CD14-positive monocyte (primary cell): ENCODE measurements at regions not wholly inside any gene's neighbourhood (a gene's known extent, or its start where the extent isn't known, plus 50 kb on each side); places are given as distances from the start of the nearest gene placed in this dataset.

ENCODE experiments used
- DNase-seq, 3 donors: peaks; one replicate each; pipeline ENCODE4 v3.0.0-alpha.2; 2011 to 2022
- H2AFZ ChIP-seq: 2 replicates; pipeline ENCODE4 v1.6.0; 2012; ENCODE audit warnings: mild to moderate bottlenecking, low read depth, low read length, inconsistent platforms; ENCODE audit not compliant: insufficient read depth, poor library complexity, severe bottlenecking
- H3K27ac ChIP-seq, 2 donors: 1 replicate in 1 of 2; 2 replicates in 1 of 2; pipeline ENCODE4 v1.5.1; 2012 to 2013; ENCODE audit warnings: low read length in 2 of 2, control low read depth in 1 of 2, inconsistent platforms in 1 of 2, low read depth in 1 of 2, mild to moderate bottlenecking in 1 of 2
- H3K27me3 ChIP-seq, 2 donors: one replicate each; pipeline versions ENCODE4 v1.6.0 to v1.6.1; 2011 to 2013; ENCODE audit warnings: low read length in 2 of 2; ENCODE audit not compliant: control insufficient read depth in 2 of 2, insufficient read depth in 2 of 2
- H3K36me3 ChIP-seq, 2 donors: replicated peaks in 1 of 2; 1 replicate in 1 of 2; 2 replicates in 1 of 2; pipeline versions ENCODE4 v1.5.1 to v1.6.1; 2012 to 2013; ENCODE audit warnings: low read length in 2 of 2, control low read depth in 1 of 2, inconsistent platforms in 1 of 2, mild to moderate bottlenecking in 1 of 2; ENCODE audit not compliant: insufficient read depth in 2 of 2, control insufficient read depth in 1 of 2
- H3K4me1 ChIP-seq, 2 donors: 1 replicate in 1 of 2; 2 replicates in 1 of 2; pipeline versions ENCODE4 v1.5.1 to v1.6.1; 2012 to 2013; ENCODE audit warnings: low read length in 2 of 2, control low read depth in 1 of 2, inconsistent platforms in 1 of 2, mild to moderate bottlenecking in 1 of 2, moderate library complexity in 1 of 2; ENCODE audit not compliant: insufficient read depth in 2 of 2, control insufficient read depth in 1 of 2
- H3K4me2 ChIP-seq: replicated peaks from 2 replicates; pipeline ENCODE3; 2012; ENCODE audit warnings: low read length, moderate library complexity, mild to moderate bottlenecking; ENCODE audit not compliant: poor library complexity, severe bottlenecking; ENCODE audit errors: extremely low read depth
- H3K4me3 ChIP-seq, 3 experiments: fragments of 200-600 bp in 1 of 3; sonication (generic) in 1 of 3; replicated peaks in 1 of 3; 1 replicate in 2 of 3; 2 replicates in 1 of 3; pipeline ENCODE4 v1.5.1; 2011 to 2013; ENCODE audit warnings: low read length in 3 of 3, mild to moderate bottlenecking in 3 of 3, control low read depth in 2 of 3, low read depth in 2 of 3, inconsistent platforms in 1 of 3, moderate library complexity in 1 of 3
- H3K79me2 ChIP-seq: 2 replicates; pipeline ENCODE4 v1.6.0; 2012; ENCODE audit warnings: mild to moderate bottlenecking, control low read depth, inconsistent platforms, low read length, moderate library complexity; ENCODE audit not compliant: insufficient read depth
- H3K9ac ChIP-seq: 2 replicates; pipeline ENCODE4 v1.6.0; 2017; ENCODE audit warnings: low read length, mild to moderate bottlenecking; ENCODE audit not compliant: insufficient read depth, poor library complexity, severe bottlenecking
- H3K9me3 ChIP-seq, 2 donors: replicated peaks in 1 of 2; 1 replicate in 1 of 2; 2 replicates in 1 of 2; pipeline versions ENCODE4 v1.5.1 to v1.6.1; 2012 to 2013; ENCODE audit warnings: low read length in 2 of 2, control low read depth in 1 of 2; ENCODE audit not compliant: control insufficient read depth in 1 of 2, insufficient read depth in 1 of 2
- H4K20me1 ChIP-seq: 2 replicates; pipeline ENCODE4 v1.6.0; 2012; ENCODE audit warnings: mild to moderate bottlenecking, low read length, control low read depth, moderate library complexity; ENCODE audit not compliant: insufficient read depth
- H3K27ac Mint-ChIP-seq, 7 donors: one replicate each; pipeline ENCODE4 v1.8.0; 2020; ENCODE audit warnings: mild to moderate bottlenecking in 7 of 7, mixed read lengths in 7 of 7, moderate library complexity in 6 of 7, inconsistent platforms in 2 of 7
- H3K27me3 Mint-ChIP-seq, 3 donors: one replicate each; pipeline ENCODE4 v1.8.0; 2021 to 2022; ENCODE audit warnings: low read depth in 3 of 3, mild to moderate bottlenecking in 3 of 3, mixed read lengths in 3 of 3, moderate library complexity in 3 of 3, inconsistent platforms in 1 of 3
- H3K36me3 Mint-ChIP-seq, 2 donors: one replicate each; pipeline ENCODE4 v1.8.0; 2020; ENCODE audit warnings: mixed read lengths in 2 of 2, inconsistent platforms in 1 of 2, mild to moderate bottlenecking in 1 of 2
- H3K4me1 Mint-ChIP-seq: one replicate; pipeline ENCODE4 v1.8.0; 2020; ENCODE audit warnings: mild to moderate bottlenecking, mixed read lengths
- H3K4me3 Mint-ChIP-seq, 2 donors: one replicate each; pipeline ENCODE4 v1.8.0; 2020; ENCODE audit warnings: mild to moderate bottlenecking in 2 of 2, mixed read lengths in 2 of 2, moderate library complexity in 1 of 2
- H3K9me3 Mint-ChIP-seq, 7 donors: one replicate each; pipeline ENCODE4 v1.8.0; 2020 to 2022; ENCODE audit warnings: mixed read lengths in 7 of 7, mild to moderate bottlenecking in 6 of 7, moderate library complexity in 6 of 7, inconsistent platforms in 2 of 7
- WGBS: methylation state at CpG from one replicate; pipeline ENCODE4 v1.1.5; 2013; ENCODE audit warnings: missing lambda C conversion rate; ENCODE audit not compliant: insufficient coverage; 5-methylcytosine and 5-hydroxymethylcytosine counted together
- intact Hi-C, 2 donors: fragments of 100-400 bp; cut with micrococcal nuclease; formaldehyde crosslinking; loops; one replicate each; pipeline versions ENCODE4 v1.15.0 to v1.15.1; 2023
- TF ChIP-seq, protein P1 (sequence below): fragments of 200-600 bp; IDR thresholded peaks from one replicate; pipeline ENCODE4 v1.8.0; 2022; ENCODE audit warnings: antibody characterized with exemption, mild to moderate bottlenecking

GRCh38 chr5:8828596-8829322 is 717.1 kb downstream of the SEMA5A start:
- no peaks in the 10 kb centered on the region for H3K36me3 Mint-ChIP-seq

DNA sequence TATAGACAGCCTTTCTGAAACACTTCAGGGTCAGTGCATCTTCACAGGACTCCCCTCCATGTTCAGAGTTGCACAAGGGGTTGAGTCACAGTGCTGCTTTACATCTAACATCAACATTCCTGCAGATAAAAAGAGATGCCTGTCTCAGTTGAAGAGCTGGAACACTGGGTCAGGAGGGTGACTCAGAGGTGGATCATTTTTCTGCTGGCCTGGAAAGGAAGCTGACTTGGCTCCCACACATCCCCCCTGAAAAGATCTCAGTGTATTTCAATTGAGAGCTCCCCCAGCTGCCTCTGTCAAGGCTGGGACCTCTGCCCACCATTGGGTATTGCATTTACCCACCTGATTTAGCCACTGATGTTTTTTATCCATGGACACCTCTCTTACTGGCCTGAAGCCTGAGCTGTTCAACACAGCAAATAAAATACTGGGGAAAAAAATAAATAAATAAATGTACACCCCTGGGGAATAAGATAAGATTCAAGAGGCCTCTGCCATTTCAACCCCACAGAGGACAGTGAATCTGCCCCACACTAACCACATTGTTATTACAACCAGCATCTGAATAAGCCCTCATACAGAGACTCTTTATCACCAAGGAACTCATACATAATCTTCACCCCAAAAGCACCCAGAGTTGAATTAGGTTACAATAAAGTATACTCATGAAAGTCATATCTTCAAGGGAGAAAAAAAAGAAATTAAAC is 716.4 kb downstream of the SEMA5A start:
- Histone ChIP-seq H4K20me1 (no peaks in the 10 kb centered on the region), H3K27me3 (no peaks in the 10 kb centered on the region), H3K9ac (no peak overlapping the region), H3K4me3 (no peak overlapping the region), H2AFZ (no peak overlapping the region), H3K36me3 (no peaks in the 10 kb centered on the region), H3K4me1 (no peaks in the 10 kb centered on the region), H3K9me3 (no peaks in the 10 kb centered on the region), H3K4me2 (no peak overlapping the region), H3K79me2 (no peaks in the 10 kb centered on the region), H3K27ac (no peak overlapping the region)
- TF ChIP-seq, protein P1, sequence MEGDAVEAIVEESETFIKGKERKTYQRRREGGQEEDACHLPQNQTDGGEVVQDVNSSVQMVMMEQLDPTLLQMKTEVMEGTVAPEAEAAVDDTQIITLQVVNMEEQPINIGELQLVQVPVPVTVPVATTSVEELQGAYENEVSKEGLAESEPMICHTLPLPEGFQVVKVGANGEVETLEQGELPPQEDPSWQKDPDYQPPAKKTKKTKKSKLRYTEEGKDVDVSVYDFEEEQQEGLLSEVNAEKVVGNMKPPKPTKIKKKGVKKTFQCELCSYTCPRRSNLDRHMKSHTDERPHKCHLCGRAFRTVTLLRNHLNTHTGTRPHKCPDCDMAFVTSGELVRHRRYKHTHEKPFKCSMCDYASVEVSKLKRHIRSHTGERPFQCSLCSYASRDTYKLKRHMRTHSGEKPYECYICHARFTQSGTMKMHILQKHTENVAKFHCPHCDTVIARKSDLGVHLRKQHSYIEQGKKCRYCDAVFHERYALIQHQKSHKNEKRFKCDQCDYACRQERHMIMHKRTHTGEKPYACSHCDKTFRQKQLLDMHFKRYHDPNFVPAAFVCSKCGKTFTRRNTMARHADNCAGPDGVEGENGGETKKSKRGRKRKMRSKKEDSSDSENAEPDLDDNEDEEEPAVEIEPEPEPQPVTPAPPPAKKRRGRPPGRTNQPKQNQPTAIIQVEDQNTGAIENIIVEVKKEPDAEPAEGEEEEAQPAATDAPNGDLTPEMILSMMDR = no peak
- Mint-ChIP-seq H3K9me3 (peaks cover 0 to 11% (median 0%) of the 10 kb centered on the region in 7 donors), H3K27me3 (peaks cover 0 to 2% (median 1%) of the 10 kb centered on the region in 3 donors), H3K36me3 (no peaks in the 10 kb centered on the region), H3K4me3 (no peak overlapping the region), H3K27ac (no peak overlapping the region), H3K4me1 (no peaks in the 10 kb centered on the region)
- DNase-seq = no peak
- intact Hi-C loops = no loop called here

More at GRCh38 chr5:8828596-8829322, 717.1 kb downstream of the SEMA5A start:
- no peak overlapping the region for H3K27ac Mint-ChIP-seq
- Histone ChIP-seq H2AFZ (no peak overlapping the region), H3K36me3 (no peaks in the 10 kb centered on the region), H4K20me1 (no peaks in the 10 kb centered on the region), H3K27me3 (no peaks in the 10 kb centered on the region), H3K27ac (no peak overlapping the region), H3K79me2 (no peaks in the 10 kb centered on the region), H3K4me2 (no peak overlapping the region), H3K4me3 (no peak overlapping the region), H3K4me1 (no peaks in the 10 kb centered on the region), H3K9me3 (no peaks in the 10 kb centered on the region), H3K9ac (no peak overlapping the region)
- H3K27me3 Mint-ChIP-seq = peaks cover 0 to 2% (median 1%) of the 10 kb centered on the region in 3 donors
- TF ChIP-seq, protein P1 = no peak
- DNase-seq = no peak
- whole genome bisulfite sequencing = no CpG with 5 or more reads among the region's 2 CpGs
- intact Hi-C loops = no loop called here
- no peak overlapping the region for H3K4me3 Mint-ChIP-seq
- H3K4me1 Mint-ChIP-seq = no peaks in the 10 kb centered on the region
- H3K9me3 Mint-ChIP-seq = peaks cover 0 to 11% (median 0%) of the 10 kb centered on the region in 7 donors
